ENCODE measurements at regions not wholly inside any gene's neighbourhood (a gene's known extent, or its start where the extent isn't known, plus 50 kb on each side); places are given as distances from the start of the nearest gene placed in this dataset.

DNA sequence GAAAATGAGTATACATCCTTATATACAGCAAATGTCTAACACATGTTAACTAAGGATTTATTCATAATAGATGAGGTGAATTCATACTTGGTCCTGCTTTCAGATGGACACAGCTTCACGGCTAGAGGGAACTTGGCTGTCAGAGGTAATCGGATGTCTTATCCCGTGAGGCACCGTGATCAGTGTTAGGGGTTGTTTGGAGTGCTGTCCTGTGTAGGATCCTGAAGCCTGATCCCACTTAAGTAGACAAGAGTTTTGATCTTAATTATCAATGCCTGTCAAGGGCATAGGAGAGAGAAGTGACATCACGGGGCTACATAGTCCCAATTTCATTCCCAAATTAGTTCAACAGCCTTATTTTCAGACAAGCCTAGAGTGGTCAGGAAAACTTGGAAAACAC is 204.6 kb downstream of the RNF144A start:
- no peaks in the 10 kb centered on the region for H3K9me3 ChIP-seq
- no peak overlapping the region for H3K27ac ChIP-seq
- no peak for TF ChIP-seq POLR2A (IDR thresholded peaks at IDR 0.05)
- intact Hi-C loops (cut with DNase I): no loop called here
- H3K4me3 ChIP-seq: no peak overlapping the region
- 60 to 94% methylated on average over 5 of the region's 5 CpGs for WGBS, 2 donors
- DNase-seq: no peak
- H3K4me1 ChIP-seq: no peaks in the 10 kb centered on the region
- H3K27me3 ChIP-seq: no peaks in the 10 kb centered on the region
- no peaks in the 10 kb centered on the region for H3K36me3 ChIP-seq

DNA sequence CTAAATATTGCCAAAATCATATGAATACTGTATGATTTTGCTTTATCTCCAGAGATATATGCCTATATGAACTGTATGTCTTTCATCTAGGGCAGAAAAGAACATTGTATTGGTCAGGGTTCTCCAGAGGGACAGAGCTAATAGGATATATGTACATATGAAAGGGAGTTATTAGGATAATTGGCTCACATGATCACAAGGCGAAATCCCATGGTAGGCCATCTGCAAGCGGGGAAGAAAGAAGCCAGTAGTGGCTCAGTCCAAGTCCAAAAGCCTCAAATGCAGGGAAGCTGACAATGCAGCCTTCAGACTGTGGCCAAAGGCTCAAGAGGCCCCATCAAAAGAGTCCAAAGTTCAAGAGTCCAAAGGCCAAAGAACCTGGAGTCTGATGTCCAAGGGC is 209.9 kb downstream of the RNF144A start:
- H3K9me3 ChIP-seq: no peaks in the 10 kb centered on the region
- H3K4me3 ChIP-seq: no peak overlapping the region
- TF ChIP-seq POLR2A (IDR thresholded peaks at IDR 0.05): no peak
- TF ChIP-seq, protein P1, sequence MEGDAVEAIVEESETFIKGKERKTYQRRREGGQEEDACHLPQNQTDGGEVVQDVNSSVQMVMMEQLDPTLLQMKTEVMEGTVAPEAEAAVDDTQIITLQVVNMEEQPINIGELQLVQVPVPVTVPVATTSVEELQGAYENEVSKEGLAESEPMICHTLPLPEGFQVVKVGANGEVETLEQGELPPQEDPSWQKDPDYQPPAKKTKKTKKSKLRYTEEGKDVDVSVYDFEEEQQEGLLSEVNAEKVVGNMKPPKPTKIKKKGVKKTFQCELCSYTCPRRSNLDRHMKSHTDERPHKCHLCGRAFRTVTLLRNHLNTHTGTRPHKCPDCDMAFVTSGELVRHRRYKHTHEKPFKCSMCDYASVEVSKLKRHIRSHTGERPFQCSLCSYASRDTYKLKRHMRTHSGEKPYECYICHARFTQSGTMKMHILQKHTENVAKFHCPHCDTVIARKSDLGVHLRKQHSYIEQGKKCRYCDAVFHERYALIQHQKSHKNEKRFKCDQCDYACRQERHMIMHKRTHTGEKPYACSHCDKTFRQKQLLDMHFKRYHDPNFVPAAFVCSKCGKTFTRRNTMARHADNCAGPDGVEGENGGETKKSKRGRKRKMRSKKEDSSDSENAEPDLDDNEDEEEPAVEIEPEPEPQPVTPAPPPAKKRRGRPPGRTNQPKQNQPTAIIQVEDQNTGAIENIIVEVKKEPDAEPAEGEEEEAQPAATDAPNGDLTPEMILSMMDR (IDR thresholded peaks at IDR 0.05): no peak
- DNase-seq: no peak
- 70 to 91% methylated on average over 2 of the region's 2 CpGs for WGBS, 2 donors
- no peaks in the 10 kb centered on the region for H3K27me3 ChIP-seq
- no peaks in the 10 kb centered on the region for H3K36me3 ChIP-seq
- intact Hi-C loops (cut with DNase I): no loop called here
- H3K27ac ChIP-seq: no peak overlapping the region
- no peaks in the 10 kb centered on the region for H3K4me1 ChIP-seq

DNA sequence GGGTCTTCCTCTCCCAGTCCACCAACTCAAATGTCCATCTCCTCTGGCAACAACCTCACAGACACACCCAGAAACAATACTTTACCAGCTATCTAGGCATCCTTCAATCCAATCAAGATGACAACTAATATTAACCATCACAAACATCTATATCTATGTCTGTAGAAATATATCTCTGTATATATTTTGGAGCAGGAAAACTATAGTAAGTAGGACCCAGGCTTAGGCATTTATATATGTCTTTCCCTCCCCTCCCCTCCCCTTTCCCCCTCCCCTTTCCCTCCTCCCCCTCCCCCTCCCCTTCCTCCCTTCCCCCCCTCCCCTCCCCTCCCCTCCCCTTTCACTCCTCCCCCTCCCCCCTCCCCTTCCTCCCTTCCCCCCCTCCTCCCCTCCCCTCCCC is 210.5 kb downstream of the RNF144A start:
- Histone ChIP-seq H3K27me3 (no peaks in the 10 kb centered on the region), H3K9me3 (no peaks in the 10 kb centered on the region), H3K4me3 (no peak overlapping the region), H3K27ac (no peak overlapping the region), H3K36me3 (no peaks in the 10 kb centered on the region), H3K4me1 (no peaks in the 10 kb centered on the region)
- no peak for DNase-seq
- intact Hi-C loops (cut with DNase I): no loop called here
- TF ChIP-seq, protein P1 (IDR thresholded peaks at IDR 0.05): no peak

DNA sequence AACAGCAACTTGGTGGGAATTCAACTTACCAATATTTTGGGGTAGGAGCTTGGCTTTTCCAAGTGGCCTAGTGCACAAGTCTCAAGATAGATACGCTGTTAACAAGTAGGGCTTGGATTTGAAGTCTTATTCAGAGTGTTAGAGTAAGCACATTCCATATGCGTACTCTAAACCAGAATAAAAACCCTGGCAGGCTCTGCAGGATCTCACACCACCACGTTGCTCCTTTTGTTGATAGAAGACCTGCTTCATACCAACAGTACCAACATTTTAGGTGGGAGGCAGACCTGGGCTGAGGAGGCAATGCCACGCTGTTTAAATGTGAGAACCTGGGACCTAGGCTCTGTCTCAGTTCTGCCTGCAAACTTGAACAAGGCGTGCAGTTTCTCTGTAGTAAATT is 214.0 kb downstream of the RNF144A start:
- WGBS, 2 donors: 62 to 72% methylated on average over 3 to 5 of the region's 5 CpGs
- TF ChIP-seq POLR2A (IDR thresholded peaks at IDR 0.05): no peak
- TF ChIP-seq, protein P1 (IDR thresholded peaks at IDR 0.05): no peak
- H3K4me3 ChIP-seq: no peak overlapping the region
- no peaks in the 10 kb centered on the region for H3K9me3 ChIP-seq
- no peaks in the 10 kb centered on the region for H3K4me1 ChIP-seq
- H3K27ac ChIP-seq: no peak overlapping the region
- no peaks in the 10 kb centered on the region for H3K36me3 ChIP-seq
- no peak for DNase-seq
- H3K27me3 ChIP-seq: no peaks in the 10 kb centered on the region
- intact Hi-C loops (cut with DNase I): no loop called here

DNA sequence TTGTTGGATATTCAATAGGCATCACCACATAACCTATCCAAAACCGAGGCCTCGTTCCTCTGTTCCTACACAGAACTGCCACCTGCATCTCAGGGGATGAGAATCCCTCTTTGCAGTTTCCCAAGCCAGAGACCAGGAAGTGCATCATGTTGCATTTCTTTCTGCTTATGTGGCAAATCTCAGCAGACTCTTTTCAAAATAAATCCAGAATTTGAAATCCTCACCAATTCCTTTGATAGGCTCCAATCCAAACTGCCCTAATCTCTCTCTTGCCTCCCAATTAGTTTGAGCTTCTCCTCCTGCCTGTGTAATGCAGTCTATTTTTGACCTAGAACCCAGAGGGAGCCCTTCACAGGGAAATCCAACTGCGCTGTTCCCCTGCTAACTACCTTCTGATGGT is 215.5 kb downstream of the RNF144A start:
- WGBS, 2 donors: 87 to 89% methylated on average over 3 of the region's 3 CpGs
- H3K4me3 ChIP-seq: no peak overlapping the region
- H3K27ac ChIP-seq: no peak overlapping the region
- no peaks in the 10 kb centered on the region for H3K36me3 ChIP-seq
- H3K27me3 ChIP-seq: no peaks in the 10 kb centered on the region
- H3K9me3 ChIP-seq: no peaks in the 10 kb centered on the region
- no peak for TF ChIP-seq POLR2A (IDR thresholded peaks at IDR 0.05)
- TF ChIP-seq, protein P1 (IDR thresholded peaks at IDR 0.05): no peak
- H3K4me1 ChIP-seq: no peaks in the 10 kb centered on the region
- DNase-seq: no peak
- intact Hi-C loops (cut with DNase I): no loop called here

DNA sequence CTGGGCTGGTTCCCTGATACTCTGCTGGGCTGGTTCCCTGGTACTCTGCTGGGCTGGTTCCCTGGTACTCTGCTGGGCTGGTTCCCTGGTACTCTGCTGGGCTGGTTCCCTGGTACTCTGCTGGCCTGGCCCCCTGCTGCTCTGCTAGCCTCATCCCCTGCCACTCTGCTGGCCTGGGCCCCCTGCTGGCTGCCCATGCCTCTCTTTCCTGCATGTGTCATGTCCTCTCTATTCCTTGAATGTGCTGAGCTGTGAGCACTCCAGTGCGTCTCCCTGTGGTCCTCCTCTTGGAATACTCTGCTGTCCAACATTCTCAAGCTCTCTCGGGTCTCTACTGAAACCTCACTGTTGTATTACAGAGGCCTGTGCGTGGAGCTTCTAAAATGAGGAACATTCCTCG is 216.3 kb downstream of the RNF144A start:
- Histone ChIP-seq H3K9me3 (no peaks in the 10 kb centered on the region), H3K36me3 (no peaks in the 10 kb centered on the region), H3K4me3 (no peak overlapping the region), H3K27me3 (no peaks in the 10 kb centered on the region), H3K27ac (no peak overlapping the region), H3K4me1 (no peaks in the 10 kb centered on the region)
- DNase-seq: no peak
- TF ChIP-seq, protein P1 (IDR thresholded peaks at IDR 0.05): no peak
- no peak for TF ChIP-seq POLR2A (IDR thresholded peaks at IDR 0.05)
- 89 to 93% methylated on average over 4 of the region's 4 CpGs for WGBS, 2 donors
- intact Hi-C loops (cut with DNase I): no loop called here
